Mesenchymal stem cell (in vitro differentiated cells and primary cell): ENCODE measurements at regions not wholly inside any gene's neighbourhood (a gene's known extent, or its start where the extent isn't known, plus 50 kb on each side); places are given as distances from the start of the nearest gene placed in this dataset.
A peak's percentile ranks its signal among the peaks of the same experiment; 100 is the strongest.

ENCODE experiments used
- DNase-seq: peaks from one replicate; pipeline ENCODE4 v3.0.0-alpha.2; 2013
- H2AFZ ChIP-seq: one replicate; pipeline ENCODE4 v1.6.1; 2013; ENCODE audit warnings: low read depth, mild to moderate bottlenecking, control low read depth, inconsistent platforms, low read length, moderate library complexity
- H2AK5ac ChIP-seq: 2 replicates; pipeline ENCODE4 v1.6.1; 2013; ENCODE audit warnings: low read length, moderate library complexity, mild to moderate bottlenecking, inconsistent platforms; ENCODE audit not compliant: severe bottlenecking
- H2BK120ac ChIP-seq: one replicate; pipeline ENCODE4 v1.6.1; 2013; ENCODE audit warnings: low read depth, mild to moderate bottlenecking, inconsistent platforms, low read length, moderate library complexity
- H2BK12ac ChIP-seq, 2 experiments: one replicate each; pipeline ENCODE4 v1.6.1; 2013; ENCODE audit warnings: inconsistent platforms in 2 of 2, low read length in 2 of 2, mild to moderate bottlenecking in 2 of 2, moderate library complexity in 2 of 2, control low read depth in 1 of 2
- H2BK15ac ChIP-seq: one replicate; pipeline ENCODE4 v1.6.1; 2013; ENCODE audit warnings: mild to moderate bottlenecking, low read depth, inconsistent platforms; ENCODE audit not compliant: poor library complexity, severe bottlenecking
- H2BK5ac ChIP-seq: 2 replicates; pipeline ENCODE4 v1.6.1; 2013; ENCODE audit warnings: low read depth, mild to moderate bottlenecking, low read length, control low read depth, inconsistent platforms; ENCODE audit not compliant: poor library complexity, severe bottlenecking
- H3K14ac ChIP-seq, 2 experiments: one replicate each; pipeline ENCODE4 v1.6.1; 2013; ENCODE audit warnings: inconsistent platforms in 2 of 2, low read length in 2 of 2, control low read depth in 1 of 2, mild to moderate bottlenecking in 1 of 2, moderate library complexity in 1 of 2
- H3K18ac ChIP-seq, 2 experiments: one replicate each; pipeline ENCODE4 v1.6.1; 2013; ENCODE audit warnings: inconsistent platforms in 2 of 2, low read length in 2 of 2, control low read depth in 1 of 2, low read depth in 1 of 2, mild to moderate bottlenecking in 1 of 2
- H3K23ac ChIP-seq, 2 experiments: one replicate each; pipeline ENCODE4 v1.6.1; 2013; ENCODE audit warnings: inconsistent platforms in 2 of 2, low read length in 2 of 2, mild to moderate bottlenecking in 2 of 2, moderate library complexity in 2 of 2, control low read depth in 1 of 2
- H3K27ac ChIP-seq: 2 replicates; pipeline ENCODE4 v1.5.1; 2013; ENCODE audit warnings: mild to moderate bottlenecking, moderate library complexity, low read length, control low read depth, inconsistent platforms; ENCODE audit not compliant: poor library complexity, severe bottlenecking
- H3K27me3 ChIP-seq, 2 experiments: 2 replicates each; pipeline versions ENCODE4 v1.6.1 to v1.7.0; 2013; ENCODE audit warnings: low read length in 2 of 2, mild to moderate bottlenecking in 2 of 2, moderate library complexity in 2 of 2, control low read depth in 1 of 2, inconsistent platforms in 1 of 2; ENCODE audit not compliant: control insufficient read depth in 1 of 2, insufficient read depth in 1 of 2
- H3K36me3 ChIP-seq, 2 experiments: 2 replicates each; pipeline versions ENCODE4 v1.6.1 to v1.7.0; 2013; ENCODE audit warnings: low read length in 2 of 2, control low read depth in 1 of 2, inconsistent platforms in 1 of 2, low read depth in 1 of 2, mild to moderate bottlenecking in 1 of 2; ENCODE audit not compliant: insufficient read depth in 2 of 2, control insufficient read depth in 1 of 2
- H3K4ac ChIP-seq, 2 experiments: one replicate each; pipeline ENCODE4 v1.6.1; 2013; ENCODE audit warnings: inconsistent platforms in 2 of 2, low read length in 2 of 2, mild to moderate bottlenecking in 2 of 2, moderate library complexity in 2 of 2, control low read depth in 1 of 2, low read depth in 1 of 2
- H3K4me1 ChIP-seq: 2 replicates; pipeline ENCODE4 v1.6.1; 2013; ENCODE audit warnings: low read depth, low read length, control low read depth; ENCODE audit not compliant: control insufficient read depth, insufficient read depth
- H3K4me2 ChIP-seq: 2 replicates; pipeline ENCODE4 v1.6.1; 2013; ENCODE audit warnings: low read length, mild to moderate bottlenecking, inconsistent platforms; ENCODE audit not compliant: poor library complexity, severe bottlenecking
- H3K4me3 ChIP-seq, 2 experiments: 2 replicates each; pipeline versions ENCODE4 v1.5.1 to v1.7.0; 2013; ENCODE audit warnings: low read length in 2 of 2, mild to moderate bottlenecking in 2 of 2, control low read depth in 1 of 2, low read depth in 1 of 2; ENCODE audit not compliant: insufficient read depth in 1 of 2
- H3K79me1 ChIP-seq: replicated peaks from 2 replicates; pipeline ENCODE4 v1.6.1; 2013; ENCODE audit warnings: mild to moderate bottlenecking, control low read depth, low read length, inconsistent platforms; ENCODE audit not compliant: poor library complexity, severe bottlenecking
- H3K9ac ChIP-seq: 2 replicates; pipeline ENCODE4 v1.7.0; 2013; ENCODE audit warnings: mild to moderate bottlenecking, low read length, moderate library complexity
- H3K9me3 ChIP-seq: 2 replicates; pipeline ENCODE4 v1.7.0; 2013; ENCODE audit warnings: mild to moderate bottlenecking, low read length; ENCODE audit not compliant: control insufficient read depth
- H4K8ac ChIP-seq: one replicate; pipeline ENCODE4 v1.6.1; 2013; ENCODE audit warnings: inconsistent platforms, mild to moderate bottlenecking, low read length, moderate library complexity
- H4K91ac ChIP-seq: one replicate; pipeline ENCODE4 v1.6.1; 2013; ENCODE audit warnings: mild to moderate bottlenecking, low read length, inconsistent platforms
- WGBS: methylation state at CpG from one replicate; pipeline ENCODE4 v1.1.7; 2013; ENCODE audit warnings: mixed read lengths; 5-methylcytosine and 5-hydroxymethylcytosine counted together

GRCh38 chr3:166446986-166447385, 609.8 kb upstream of the BCHE start:
- peaks cover 8% of the 10 kb centered on the region for H3K9me3 ChIP-seq
- H3K9ac ChIP-seq = no peak overlapping the region
- DNase-seq = peak; percentile 40
- no peak overlapping the region for H2BK120ac ChIP-seq
- H4K8ac ChIP-seq = no peak overlapping the region
- no peak overlapping the region for H3K23ac ChIP-seq
- H2BK5ac ChIP-seq = no peak overlapping the region
- H3K27ac ChIP-seq = no peak overlapping the region
- H3K4ac ChIP-seq = no peak overlapping the region
- no peaks in the 10 kb centered on the region for H3K79me1 ChIP-seq
- no peak overlapping the region for H2BK12ac ChIP-seq
- no peak overlapping the region for H3K14ac ChIP-seq
- H2AK5ac ChIP-seq = no peak overlapping the region
- no peaks in the 10 kb centered on the region for H3K36me3 ChIP-seq
- H2BK15ac ChIP-seq = no peak overlapping the region
- no peak overlapping the region for H3K4me2 ChIP-seq
- H2AFZ ChIP-seq = no peak overlapping the region
- H3K4me1 ChIP-seq = peaks cover 6% of the 10 kb centered on the region
- no peak overlapping the region for H3K4me3 ChIP-seq
- H3K18ac ChIP-seq = no peak overlapping the region
- no peak overlapping the region for H4K91ac ChIP-seq
- H3K27me3 ChIP-seq = no peaks in the 10 kb centered on the region
- 33% methylated on average over 3 of the region's 3 CpGs for WGBS

GRCh38 chr3:166446291-166446690, 609.1 kb upstream of the BCHE start:
- Histone ChIP-seq H3K9me3 (peaks cover 8% of the 10 kb centered on the region), H2BK120ac (no peak overlapping the region)

GRCh38 chr3:166445865-166446264, 608.6 kb upstream of the BCHE start:
- Histone ChIP-seq H2AFZ (no peak overlapping the region), H3K4ac (no peak overlapping the region), H3K4me1 (peaks cover 6% of the 10 kb centered on the region), H2BK120ac (no peak overlapping the region), H3K4me2 (no peak overlapping the region), H4K8ac (no peak overlapping the region), H3K27me3 (no peaks in the 10 kb centered on the region), H4K91ac (no peak overlapping the region), H3K9ac (no peak overlapping the region), H3K4me3 (no peak overlapping the region), H2AK5ac (no peak overlapping the region), H3K23ac (no peak overlapping the region), H3K27ac (no peak overlapping the region), H2BK5ac (no peak overlapping the region), H3K36me3 (no peaks in the 10 kb centered on the region), H3K79me1 (no peaks in the 10 kb centered on the region), H3K18ac (no peak overlapping the region), H3K9me3 (peaks cover 8% of the 10 kb centered on the region), H2BK15ac (no peak overlapping the region), H3K14ac (no peak overlapping the region), H2BK12ac (no peak overlapping the region)
- no peak for DNase-seq

More at GRCh38 chr3:166446291-166446690, 609.1 kb upstream of the BCHE start:
- no peaks in the 10 kb centered on the region for H3K79me1 ChIP-seq
- no peaks in the 10 kb centered on the region for H3K36me3 ChIP-seq
- no peak overlapping the region for H3K4me3 ChIP-seq
- no peak overlapping the region for H3K23ac ChIP-seq
- H4K8ac ChIP-seq = no peak overlapping the region
- peaks cover 6% of the 10 kb centered on the region for H3K4me1 ChIP-seq
- no peak overlapping the region for H3K4ac ChIP-seq
- H2BK12ac ChIP-seq = no peak overlapping the region
- H3K18ac ChIP-seq = no peak overlapping the region
- no peaks in the 10 kb centered on the region for H3K27me3 ChIP-seq
- no peak overlapping the region for H3K4me2 ChIP-seq
- no peak overlapping the region for H2AFZ ChIP-seq
- peak; percentile 34 for DNase-seq
- no peak overlapping the region for H3K14ac ChIP-seq
- no peak overlapping the region for H2BK15ac ChIP-seq
- H4K91ac ChIP-seq = no peak overlapping the region
- H3K9ac ChIP-seq = no peak overlapping the region
- no peak overlapping the region for H2BK5ac ChIP-seq
- no peak overlapping the region for H2AK5ac ChIP-seq
- no peak overlapping the region for H3K27ac ChIP-seq

GRCh38 chr3:166444756-166445155, 607.5 kb upstream of the BCHE start:
- Histone ChIP-seq H2BK15ac (no peak overlapping the region), H2BK12ac (no peak overlapping the region), H4K8ac (no peak overlapping the region), H3K4ac (no peak overlapping the region), H2AFZ (no peak overlapping the region), H3K9me3 (peaks cover 8% of the 10 kb centered on the region), H3K79me1 (no peaks in the 10 kb centered on the region), H3K18ac (no peak overlapping the region), H2AK5ac (no peak overlapping the region), H3K27me3 (no peaks in the 10 kb centered on the region), H2BK5ac (no peak overlapping the region), H3K36me3 (no peaks in the 10 kb centered on the region), H3K23ac (no peak overlapping the region), H4K91ac (no peak overlapping the region), H3K4me2 (no peak overlapping the region), H3K14ac (no peak overlapping the region), H3K9ac (no peak overlapping the region), H3K4me1 (peaks cover 6% of the 10 kb centered on the region), H2BK120ac (no peak overlapping the region), H3K4me3 (no peak overlapping the region), H3K27ac (no peak overlapping the region)
- 96% methylated on average over 8 of the region's 9 CpGs for WGBS
- DNase-seq = no peak
